WI38 (cell line): ENCODE measurements at regions not wholly inside any gene's neighbourhood (a gene's known extent, or its start where the extent isn't known, plus 50 kb on each side); places are given as distances from the start of the nearest gene placed in this dataset.
"Not testable (repeated sequence)": the region's sequence is repeated elsewhere in the genome, so short reads cannot be mapped to it uniquely, and the experiment has no call there.

ENCODE experiments used
- H3K4me3 ChIP-seq: 2 replicates; pipeline ENCODE4 v1.5.1; 2011; ENCODE audit warnings: low read depth, mild to moderate bottlenecking, control low read depth, low read length
- TF ChIP-seq, protein P1 (sequence below): IDR thresholded peaks from 2 replicates; pipeline ENCODE4 v1.5.1; 2012; ENCODE audit warnings: low read depth, mild to moderate bottlenecking, control low read depth, low read length

DNA sequence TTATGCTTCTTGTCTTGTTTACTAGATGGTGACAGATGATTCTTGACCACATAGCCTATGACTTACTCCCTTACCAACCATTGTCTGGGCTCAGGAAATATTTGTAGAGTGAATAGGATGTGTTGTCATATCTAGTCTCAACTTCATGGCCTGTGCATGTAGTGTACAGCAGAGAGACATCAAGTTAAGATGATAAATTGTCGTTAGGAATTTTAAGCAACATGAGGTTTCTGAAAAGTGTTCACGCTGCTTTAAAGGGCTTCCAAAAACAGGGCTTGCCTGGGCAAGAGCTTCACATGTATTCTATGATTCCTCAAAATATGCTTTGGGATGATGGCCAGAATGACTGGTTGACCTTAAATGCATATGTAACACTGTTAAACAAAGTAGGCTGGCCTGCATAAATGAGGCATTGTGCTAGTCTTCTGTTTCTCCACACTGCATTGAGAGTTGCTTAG lies 424.0 kb downstream of the RND3 start:
- TF ChIP-seq, protein P1, sequence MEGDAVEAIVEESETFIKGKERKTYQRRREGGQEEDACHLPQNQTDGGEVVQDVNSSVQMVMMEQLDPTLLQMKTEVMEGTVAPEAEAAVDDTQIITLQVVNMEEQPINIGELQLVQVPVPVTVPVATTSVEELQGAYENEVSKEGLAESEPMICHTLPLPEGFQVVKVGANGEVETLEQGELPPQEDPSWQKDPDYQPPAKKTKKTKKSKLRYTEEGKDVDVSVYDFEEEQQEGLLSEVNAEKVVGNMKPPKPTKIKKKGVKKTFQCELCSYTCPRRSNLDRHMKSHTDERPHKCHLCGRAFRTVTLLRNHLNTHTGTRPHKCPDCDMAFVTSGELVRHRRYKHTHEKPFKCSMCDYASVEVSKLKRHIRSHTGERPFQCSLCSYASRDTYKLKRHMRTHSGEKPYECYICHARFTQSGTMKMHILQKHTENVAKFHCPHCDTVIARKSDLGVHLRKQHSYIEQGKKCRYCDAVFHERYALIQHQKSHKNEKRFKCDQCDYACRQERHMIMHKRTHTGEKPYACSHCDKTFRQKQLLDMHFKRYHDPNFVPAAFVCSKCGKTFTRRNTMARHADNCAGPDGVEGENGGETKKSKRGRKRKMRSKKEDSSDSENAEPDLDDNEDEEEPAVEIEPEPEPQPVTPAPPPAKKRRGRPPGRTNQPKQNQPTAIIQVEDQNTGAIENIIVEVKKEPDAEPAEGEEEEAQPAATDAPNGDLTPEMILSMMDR: no peak
- H3K4me3 ChIP-seq: no peak overlapping the region

DNA sequence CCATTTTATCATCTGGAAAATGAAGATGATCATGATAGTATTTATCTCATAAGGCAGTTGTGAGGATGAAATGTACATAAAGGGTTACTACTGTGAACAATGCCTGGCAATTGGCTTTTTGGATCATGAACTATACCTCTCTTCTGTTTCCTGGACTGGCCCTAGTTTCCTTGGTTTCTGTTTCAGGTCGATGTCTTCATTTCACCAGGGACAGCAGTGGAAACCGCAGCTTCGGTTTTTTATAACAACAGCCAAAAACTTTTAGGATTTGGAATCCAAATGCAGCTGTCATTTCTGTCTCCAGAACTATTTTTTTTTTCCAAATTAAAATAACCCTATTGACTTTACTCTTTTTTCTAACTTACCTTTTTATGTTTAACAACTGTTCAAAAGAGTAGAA lies 425.1 kb downstream of the RND3 start:
- TF ChIP-seq, protein P1: no peak
- H3K4me3 ChIP-seq: no peak overlapping the region

GRCh38 chr2:150060341-150060740 lies 427.1 kb downstream of the RND3 start:
- H3K4me3 ChIP-seq: no peak overlapping the region
- TF ChIP-seq, protein P1: no peak

GRCh38 chr2:150059676-150060075 lies 427.8 kb downstream of the RND3 start:
- not testable (repeated sequence) for H3K4me3 ChIP-seq

DNA sequence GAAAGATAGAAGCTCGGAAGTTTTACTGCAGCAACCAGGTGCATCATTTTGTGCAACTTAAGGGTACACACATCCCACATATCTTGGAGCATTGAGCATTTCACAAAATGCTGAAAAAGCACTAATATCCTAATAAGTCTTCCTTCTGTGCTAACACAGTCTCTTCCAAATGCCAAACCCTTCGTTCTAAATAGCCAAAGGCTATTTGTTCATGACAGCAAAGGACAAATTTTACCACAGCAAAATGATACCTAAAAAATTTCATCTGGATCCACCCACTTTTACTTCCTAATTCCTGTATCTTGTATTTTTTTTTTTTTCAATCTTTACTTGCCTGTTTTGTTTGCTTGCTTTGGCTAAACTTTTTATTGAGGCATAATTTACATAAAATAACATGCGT lies 435.0 kb downstream of the RND3 start:
- TF ChIP-seq, protein P1: no peak
- H3K4me3 ChIP-seq: no peak overlapping the region

- H3K4me3 ChIP-seq: no peak overlapping the region
- TF ChIP-seq, protein P1: no peak
Observed at GRCh38 chr2:150051004-150051403, 436.5 kb downstream of the RND3 start.

- TF ChIP-seq, protein P1: no peak
- no peak overlapping the region for H3K4me3 ChIP-seq
Observed at GRCh38 chr2:150050036-150050435, 437.4 kb downstream of the RND3 start.

GRCh38 chr2:150047620-150048222 lies 439.7 kb downstream of the RND3 start:
- H3K4me3 ChIP-seq: no peak overlapping the region
- TF ChIP-seq, protein P1: no peak
